Effector CD4-positive, alpha-beta T cell (primary cell): ENCODE measurements at regions not wholly inside any gene's neighbourhood (a gene's known extent, or its start where the extent isn't known, plus 50 kb on each side); places are given as distances from the start of the nearest gene placed in this dataset.

Experiments
- DNase-seq: peaks from one replicate; pipeline ENCODE4 v3.0.0-alpha.2; 2020

DNA sequence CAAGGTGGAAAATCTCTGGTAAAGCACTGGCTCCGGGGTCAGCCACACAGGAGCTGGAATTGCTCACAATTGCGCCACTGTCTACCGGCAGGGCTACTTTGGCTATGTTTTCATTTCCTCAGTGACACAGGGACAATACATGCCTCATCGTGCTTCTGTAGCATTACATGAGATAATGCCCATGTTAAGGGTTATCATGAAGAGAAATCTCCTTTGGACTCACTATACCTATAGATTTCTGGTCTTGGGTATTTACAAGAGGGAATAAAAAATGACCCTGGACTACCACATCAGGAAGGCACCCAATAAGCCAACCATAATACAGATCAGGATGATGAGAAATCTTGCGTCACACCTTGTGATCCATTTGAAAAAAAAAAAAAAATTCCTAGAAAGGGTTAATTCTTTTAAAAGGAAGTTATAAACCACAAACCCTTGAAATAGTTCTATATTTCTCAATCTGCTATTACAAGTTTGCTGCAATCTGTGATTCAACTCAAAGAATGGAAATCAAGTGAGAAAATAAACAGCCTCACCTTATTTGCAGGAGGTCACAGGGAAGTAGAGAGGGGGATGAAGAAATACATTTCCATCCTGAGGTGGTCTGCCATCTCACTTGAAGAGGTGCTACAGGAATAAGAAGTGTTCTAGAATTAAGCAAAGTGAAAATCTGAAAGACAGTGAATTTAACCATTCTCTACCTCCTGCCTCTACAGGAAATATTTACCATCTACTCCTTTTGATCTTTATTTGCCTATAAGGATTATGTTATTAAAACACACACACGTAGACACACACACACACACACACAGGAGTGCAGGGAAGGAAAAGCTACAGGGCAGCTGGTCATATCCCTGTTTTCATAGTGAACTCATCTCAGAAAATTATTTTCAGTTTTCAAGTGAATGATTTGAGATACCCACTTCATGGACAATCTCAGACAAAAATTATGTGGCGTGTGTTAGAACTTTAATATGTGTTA, 231.3 kb upstream of the CELF2 start:
- no peak for DNase-seq

DNA sequence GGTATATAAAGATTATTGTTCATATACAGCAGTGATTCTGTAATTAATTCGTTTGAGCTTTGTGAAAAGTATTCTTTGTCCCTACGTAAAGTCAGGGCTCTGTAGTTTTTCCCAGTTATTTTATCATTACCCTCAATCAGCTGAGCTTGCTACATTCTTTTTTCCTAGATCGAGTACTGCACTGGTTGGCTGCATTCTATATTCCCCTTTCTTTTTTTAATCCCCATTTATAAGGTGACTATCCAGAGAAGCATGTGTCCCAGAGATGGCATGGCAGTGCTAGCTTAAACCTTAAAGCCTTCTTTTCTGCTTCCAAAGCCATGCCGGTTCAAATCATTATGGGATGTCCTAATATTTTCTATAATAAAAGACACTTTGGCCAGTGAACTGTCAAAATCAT, 230.1 kb upstream of the CELF2 start:
- no peak for DNase-seq

DNA sequence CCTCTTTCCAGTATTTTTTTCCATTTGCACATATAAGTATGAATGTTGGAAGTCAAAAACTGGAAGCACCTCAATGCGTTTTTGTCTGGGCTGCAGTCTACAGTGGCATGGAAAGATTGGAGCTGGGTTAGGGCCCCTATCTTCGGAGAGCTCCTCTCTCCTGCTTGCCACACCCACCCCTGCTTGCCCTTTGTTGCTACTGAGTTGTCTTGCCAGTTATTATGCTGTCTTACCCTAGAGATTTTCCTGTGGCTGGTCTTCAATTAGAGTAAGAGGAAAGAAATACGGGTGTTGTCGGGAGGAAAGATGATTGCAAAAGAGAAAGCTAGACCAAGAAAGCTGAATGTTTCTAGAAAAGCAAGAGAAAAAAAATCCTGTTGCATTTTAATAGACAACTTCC, 228.9 kb upstream of the CELF2 start:
- no peak for DNase-seq

DNA sequence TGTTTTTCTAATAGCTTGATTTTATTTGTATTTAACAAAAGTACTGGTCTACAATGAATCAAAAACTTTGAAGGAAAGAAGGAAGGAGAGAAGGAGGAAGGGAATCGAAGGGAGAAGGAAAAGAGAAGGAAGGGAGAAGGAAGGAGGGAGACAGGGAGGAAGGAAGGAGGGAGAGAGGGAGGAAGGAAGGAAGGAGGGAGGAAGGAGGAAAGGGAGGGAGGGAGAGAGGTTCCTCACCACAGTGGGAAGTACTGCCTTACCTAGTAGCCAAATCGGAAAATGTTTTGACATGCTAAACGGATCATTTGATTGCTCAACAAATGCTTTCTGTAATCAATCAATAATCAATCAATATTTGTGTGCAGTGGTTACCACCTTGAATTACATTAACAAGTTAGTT, 225.8 kb upstream of the CELF2 start:
- DNase-seq, result no peak

DNA sequence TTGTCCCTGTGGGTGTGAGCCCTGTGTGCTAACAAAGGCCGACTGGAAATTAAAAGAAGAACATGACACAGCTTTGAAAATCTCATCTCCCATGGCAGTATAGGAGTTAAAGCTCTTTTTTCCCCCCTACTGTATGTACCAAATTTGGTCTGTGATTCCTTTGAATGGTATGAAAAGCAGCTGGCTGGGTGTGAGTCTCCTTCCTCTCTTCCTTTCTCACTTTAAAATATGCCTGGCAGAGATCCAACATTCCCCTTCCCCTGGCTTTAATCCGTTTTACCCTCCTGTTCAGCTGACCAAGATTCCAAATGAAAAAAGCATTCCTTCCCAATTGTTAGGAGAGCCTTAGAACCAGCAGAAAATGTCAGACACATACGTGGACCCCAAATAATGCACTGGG, 225.0 kb upstream of the CELF2 start:
- DNase-seq, result no peak

DNA sequence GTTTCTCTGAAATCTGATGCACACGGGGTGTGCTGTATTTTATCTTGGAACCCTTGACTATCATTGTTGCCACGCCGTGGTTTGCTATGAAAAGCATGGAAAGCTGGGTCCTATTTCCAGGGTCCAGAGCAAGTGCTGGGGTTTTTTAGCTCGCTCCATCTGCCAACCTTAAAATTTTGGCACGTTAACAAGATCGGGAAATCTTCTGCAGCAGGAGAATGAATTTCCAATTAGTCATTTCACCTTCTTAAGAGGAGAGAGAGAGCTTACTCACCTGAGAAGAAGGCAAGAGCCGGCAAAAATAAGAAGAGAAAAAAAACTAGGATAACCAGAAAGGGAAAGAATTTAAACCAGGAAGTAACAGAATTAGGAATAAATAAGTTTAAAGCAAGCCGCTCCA, 223.6 kb upstream of the CELF2 start:
- DNase-seq, result no peak

DNA sequence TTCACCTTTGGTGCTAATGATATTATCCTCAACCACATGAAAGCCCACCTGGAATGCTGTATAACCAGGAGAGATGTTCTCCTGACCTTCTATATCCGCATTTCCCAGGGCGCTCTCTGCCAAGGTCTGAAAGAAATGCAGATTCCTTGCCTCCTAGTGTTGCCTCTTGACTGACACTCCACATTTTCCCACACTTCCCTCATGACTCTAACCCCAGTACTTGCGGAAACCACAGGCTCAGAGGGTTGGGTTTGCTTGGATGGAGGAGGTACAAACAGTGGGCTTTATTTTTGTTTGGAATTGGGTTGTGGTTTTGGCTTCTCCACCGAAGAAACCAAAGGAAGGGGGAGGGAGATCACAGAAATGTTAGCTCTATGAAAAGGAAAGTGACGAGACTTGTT, 222.9 kb upstream of the CELF2 start:
- no peak for DNase-seq

DNA sequence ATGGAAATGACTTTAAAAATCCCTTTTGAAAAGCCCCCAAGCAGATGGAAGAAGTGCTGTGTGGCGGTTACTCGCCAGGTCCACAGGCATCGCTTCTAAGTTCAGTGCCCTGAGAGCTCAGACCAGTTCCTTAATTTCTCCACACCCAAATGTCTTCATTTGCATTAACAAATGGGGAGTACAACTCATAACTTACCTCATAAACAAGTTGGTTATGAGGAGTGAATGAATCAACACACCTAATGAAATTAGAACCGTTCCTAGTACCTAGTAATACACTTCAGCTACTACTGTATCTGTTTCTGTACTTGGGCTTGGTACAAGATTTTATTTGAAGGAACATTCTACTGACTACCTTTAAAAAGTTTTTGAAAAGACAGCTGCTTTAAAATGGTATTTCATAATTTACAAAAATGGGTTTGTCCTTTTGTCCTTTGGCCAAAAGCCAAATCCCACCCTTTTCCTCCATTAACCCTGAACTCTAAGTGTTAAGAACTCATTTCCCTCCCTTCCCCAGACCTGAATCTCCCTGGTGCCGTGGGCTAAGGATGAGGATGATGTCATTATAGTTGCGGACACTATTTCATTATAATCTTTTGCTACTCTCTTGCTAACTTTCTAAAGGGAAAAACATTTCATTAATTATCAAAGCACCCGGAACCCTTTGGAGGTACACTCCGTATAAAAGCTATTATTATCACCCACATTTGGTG, 221.5 kb upstream of the CELF2 start:
- DNase-seq, result no peak

DNA sequence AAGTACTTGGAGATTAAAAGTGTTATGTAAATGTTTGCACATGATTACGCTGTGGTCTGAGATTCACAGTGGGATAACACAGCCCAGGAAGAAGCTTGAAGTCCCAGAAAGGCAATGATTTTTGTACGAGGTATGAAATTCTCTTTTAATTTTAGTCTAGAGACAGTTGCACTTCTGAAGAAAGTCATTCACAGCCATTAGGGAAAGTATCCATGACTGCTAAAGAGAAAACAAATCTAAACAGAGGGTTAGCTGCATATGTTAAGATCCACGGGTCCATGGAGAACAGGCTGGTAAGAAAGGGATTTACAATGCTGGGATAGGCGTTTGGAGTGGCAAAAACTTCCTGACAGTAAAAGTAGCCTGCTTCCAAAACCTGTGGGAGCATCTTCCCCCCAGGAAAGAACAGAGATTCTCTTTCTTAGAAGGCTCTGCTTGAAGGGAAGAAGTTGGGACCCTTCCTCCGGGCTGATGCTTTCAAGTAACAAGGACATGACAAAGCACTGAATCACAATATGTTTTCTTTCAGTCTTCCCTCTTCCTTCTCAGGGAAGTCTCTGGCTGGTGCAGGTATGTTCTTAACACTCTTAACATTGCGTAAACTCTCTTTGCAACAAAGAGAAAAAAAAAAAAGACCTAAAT, 220.8 kb upstream of the CELF2 start:
- DNase-seq, result no peak

DNA sequence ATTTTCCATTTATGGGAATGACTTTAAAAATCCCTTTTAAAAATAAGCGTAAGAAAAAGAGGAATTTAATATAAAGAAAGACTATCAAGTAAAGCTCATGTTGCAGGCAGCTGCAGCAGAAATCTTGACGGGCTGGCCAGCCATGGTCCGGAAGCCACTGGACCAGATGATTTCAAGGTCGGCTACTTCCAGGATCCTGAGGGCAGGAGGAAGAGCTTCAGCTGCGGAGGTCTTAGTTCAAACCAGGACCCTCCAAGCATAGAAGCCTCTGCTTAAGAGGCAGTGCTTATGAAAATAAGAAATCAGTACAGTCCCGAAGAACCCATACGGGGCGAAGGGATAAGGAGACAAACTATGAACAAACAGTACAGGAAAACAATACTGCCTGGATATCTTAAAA, 220.2 kb upstream of the CELF2 start:
- DNase-seq, result no peak

DNA sequence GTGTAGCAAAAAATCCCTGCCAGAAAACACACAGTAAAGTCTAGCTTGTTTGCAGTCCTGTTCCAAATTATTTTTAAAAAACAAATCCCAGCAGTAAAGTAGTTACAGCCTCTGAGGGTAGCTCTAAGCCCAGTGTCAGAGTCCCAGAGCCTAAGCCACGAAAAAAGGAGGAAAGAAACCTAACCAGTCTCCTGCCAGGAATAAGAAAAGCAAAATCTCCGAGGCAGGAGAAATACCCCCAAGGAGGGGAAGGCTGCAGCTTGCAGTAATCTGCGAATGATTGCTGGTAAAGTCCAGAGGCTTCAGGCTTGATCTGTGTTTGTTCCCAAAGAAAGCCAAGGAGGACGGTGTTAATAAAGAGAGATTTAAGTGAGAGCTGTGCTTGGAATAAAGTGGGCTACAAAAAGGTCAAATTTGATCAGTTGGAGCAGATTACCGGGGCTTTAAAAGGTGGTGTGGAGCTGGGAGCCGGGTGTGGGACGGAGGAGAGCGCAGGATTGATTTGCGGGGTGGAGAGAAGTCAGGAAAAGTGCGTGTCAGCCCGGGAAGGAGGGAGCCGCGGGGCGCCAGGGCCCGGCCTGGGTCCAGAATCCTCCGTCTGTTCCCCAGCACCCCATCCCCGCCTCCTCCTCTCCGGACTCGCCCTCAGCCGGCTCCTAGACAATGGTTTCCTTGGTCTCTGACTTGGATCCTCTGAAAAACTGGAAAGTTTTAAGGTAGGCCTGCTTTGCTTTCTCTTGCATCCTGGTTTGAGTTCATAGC, 219.4 kb upstream of the CELF2 start:
- DNase-seq, result no peak

DNA sequence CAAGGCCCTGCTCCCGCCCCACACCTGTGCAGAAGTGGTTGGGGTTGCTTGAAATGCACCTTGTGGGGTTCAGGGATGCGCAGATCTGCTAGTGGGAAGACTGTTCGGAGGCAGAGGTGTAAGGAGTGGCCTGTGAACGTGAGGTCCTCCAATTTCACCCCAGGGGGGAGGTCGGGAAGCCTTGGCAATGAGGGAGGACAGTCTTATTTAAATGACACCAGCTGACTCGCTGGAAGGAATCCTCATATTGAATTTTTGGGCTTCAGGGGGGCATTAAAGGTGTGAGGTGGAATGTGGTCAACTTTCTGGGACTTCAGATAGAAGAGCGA, 218.8 kb upstream of the CELF2 start:
- no peak for DNase-seq

DNA sequence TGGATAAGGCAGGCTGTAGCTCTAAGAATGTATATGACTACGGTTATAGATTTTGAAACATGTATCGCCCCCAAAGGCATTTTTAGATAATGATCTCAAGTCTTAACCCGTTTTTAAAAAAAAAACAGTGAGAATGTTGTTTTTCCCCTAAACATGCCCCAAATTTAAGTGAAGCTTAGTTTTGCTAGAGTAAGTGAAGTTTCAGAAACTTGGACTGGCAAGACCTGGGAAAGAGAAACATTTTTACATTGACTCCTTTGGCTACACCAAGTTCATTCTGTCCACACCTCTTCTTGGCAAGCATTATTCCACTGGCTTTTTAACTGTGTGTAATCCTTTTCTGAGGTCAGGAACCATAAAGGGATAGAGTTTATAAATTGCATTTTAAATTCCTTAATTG, 216.7 kb upstream of the CELF2 start:
- no peak for DNase-seq

DNA sequence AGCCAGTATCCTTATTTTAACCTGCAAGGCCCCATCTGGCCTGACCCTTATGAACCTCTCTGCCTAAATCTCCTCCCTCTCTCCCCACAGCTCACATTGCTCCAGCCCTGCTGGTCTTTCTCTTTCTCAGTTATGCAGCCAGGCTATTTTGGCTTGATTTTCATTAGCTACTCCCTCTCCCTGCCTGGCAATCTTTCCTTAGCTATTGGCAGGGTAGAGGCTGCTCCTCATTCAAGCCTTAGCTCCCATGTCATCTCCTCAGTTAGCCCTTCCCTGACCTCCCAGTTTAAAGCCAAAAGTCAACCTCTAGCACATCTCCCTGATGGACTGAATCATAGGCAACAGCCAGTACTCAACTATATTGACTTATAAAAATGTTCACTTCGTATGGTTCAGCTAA, 214.4 kb upstream of the CELF2 start:
- DNase-seq, result no peak

DNA sequence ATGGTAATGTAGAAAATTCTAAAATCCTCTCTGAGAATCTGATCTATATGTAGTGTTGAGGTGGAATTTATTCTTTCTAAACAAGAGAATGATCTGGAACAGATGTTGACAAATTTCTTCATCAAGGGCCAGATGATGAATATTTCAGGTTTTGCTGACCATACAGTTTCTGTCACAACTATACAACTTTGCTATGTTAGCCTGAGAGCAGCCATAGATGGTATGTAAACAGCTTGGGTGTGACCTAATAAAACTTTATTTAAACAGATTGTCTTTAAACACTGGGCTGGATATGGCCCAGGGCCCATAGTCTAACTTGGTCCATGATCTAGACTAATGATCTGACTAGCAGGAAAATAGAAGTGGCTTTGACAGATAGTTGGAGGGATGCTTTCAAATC, 213.6 kb upstream of the CELF2 start:
- no peak for DNase-seq

DNA sequence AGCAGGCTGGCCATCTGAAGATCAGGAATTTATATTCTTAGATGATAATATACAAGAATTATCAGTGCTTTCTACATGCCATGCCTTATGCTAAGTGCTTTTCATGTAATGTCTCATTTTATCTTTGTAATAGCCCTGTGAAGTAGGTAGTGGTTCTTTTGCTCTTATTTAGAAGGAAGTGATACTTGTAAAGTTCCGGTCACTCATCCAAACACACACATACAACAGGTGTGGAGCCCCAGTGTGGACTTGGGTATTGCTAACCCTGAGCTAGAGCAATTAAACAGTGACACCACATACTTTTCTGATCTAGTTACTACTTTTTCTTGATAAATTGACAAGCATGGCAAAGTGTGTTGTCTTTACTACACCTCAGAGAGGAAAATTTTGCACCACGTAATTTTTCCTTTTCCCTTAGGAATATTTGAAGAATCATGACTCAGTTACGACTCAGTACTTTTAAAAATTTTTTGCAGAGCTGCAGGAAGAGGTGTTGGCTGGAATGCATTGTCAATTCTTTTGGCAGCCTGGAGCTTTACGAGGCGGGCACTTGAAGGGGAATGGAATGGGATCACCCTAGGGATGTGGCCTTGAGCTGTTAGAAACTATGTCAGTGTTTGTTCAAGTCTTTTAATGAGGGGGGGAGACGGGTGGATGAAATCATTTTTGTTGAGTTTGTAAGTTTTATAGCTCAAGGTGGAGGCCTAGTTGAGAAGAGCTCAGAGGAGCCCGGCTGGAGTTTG, 212.5 kb upstream of the CELF2 start:
- DNase-seq, result no peak

DNA sequence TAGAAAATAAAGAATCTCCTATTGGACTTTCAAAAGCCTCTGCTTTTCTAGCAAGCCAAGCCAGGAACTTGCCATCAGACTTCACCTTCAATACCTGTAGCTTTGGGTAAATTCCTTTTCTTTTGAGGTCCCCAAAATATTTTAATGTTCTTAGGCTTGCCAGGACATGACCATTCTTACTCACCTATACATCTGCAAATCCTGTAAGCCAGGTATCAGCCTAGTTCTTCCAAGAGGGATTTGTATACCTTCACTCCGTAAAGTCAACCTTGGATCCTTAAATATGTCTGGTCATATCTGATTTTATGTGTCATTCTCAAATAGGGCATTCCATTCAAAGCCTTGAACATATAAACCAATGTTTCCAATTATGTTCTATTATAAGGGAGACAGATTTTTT, 210.6 kb upstream of the CELF2 start:
- no peak for DNase-seq

DNA sequence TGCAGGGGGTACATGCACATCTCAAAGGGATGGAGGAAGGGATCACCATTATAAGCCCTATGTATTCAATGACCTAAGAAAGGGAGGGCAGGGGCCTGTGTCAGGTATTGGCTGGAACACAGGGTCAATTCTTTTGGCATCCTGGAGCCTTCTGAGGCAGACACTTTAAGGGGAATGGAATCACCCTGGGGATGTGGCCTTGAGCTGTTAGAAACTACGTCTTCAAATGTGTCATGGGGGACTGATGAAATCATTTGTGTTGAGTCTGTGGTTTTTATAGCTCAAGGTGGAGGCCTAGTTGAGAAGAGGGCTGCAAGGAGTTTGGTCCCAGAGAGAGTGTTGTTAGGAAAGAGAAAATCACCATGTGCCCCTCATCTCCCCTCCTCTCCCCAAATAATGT, 206.1 kb upstream of the CELF2 start:
- no peak for DNase-seq

DNA sequence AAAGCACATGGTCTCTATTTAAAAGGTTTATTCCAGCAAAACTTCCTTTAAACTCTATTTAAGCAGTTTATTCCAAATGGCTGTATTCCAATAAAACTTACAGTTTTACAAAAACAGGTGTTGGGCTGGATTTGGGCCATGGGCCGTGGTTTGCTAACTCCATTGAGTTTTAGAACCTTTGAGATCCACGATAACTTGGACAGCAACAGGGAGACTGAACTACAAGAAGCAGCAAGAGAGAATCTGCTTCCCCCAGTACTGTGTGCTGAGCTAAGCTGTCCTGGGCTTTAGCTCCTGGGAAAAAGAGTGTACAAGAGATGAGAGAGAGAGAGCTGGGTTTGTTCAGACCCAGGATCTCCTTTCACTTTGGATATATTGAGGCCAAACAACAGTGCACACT, 204.0 kb upstream of the CELF2 start:
- no peak for DNase-seq

DNA sequence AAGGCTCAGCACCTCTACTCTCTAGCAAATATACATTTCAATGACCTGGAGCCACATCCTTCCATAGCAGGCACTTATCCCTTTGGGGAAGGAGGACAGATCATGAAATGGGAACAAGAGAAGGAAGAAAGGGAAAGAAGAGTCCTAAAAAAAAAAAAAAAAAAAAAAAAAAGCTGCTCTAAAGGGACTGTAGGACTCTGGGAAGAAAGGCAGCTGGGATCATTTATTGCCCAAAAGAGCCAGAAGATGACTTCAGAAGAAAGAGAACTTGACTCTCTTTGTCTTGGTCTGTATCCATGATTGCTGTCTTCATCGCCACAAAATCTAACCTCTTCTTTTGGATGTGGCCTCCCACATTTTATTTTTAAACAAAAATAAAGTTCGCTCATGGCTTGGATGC, 203.6 kb upstream of the CELF2 start:
- no peak for DNase-seq

DNA sequence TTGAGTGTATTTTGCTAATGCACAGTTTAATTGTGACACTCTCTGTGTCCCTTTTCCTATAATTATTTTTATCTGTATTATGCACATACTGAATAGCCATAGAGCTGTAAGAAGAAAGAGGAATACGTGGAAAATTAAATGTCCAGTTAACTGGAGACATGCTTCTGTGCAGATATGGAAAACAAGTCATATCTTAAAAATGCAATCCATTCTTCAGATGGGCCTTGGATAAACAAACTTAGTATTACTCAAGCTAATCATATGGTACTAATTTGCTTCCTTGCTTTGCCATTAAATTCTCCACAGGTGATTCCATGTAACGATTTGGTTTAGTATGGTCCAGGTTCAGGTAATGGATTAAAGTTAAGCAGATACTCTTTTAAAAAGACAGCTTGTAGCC, 201.2 kb upstream of the CELF2 start:
- DNase-seq, result no peak

DNA sequence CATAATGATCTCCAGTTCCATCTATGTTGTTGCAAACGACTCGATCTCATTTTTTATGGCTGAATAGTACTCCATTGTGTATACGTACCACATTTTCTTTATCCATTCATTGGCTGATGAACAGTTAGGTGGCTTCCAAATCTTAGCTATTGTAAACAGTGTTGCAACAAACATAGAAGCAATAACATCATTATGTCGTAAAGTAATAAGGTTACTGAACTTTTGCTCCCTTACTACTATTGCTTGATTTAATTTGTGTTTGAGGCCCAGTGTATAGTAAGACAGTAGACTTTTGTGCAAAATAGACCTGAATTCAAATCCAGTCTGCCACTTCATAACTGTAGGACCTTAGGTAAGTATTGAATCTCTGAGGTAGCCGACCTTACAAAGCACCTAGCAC, 200.1 kb upstream of the CELF2 start:
- no peak for DNase-seq

DNA sequence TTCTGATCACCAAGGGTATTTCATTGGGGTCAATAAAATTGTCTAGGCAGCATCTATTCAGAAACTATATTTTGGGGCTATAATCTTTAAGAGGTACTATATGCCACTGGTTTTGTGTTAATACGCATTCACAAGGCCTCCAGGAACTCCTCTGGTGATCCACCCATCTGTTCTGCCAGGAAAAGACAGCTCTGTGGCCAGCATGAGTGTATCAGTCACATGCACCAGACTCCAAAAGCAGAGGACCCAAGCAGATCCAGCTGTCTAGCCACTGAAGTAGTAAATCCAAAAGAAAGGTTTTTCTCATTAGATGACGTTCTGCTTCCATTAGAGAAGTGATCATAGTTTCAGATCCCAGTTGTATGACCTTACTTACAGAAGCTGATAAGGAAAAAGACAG, 199.6 kb upstream of the CELF2 start:
- no peak for DNase-seq
